H9 (cell line): ENCODE measurements at regions not wholly inside any gene's neighbourhood (a gene's known extent, or its start where the extent isn't known, plus 50 kb on each side); places are given as distances from the start of the nearest gene placed in this dataset.

ENCODE experiments used
- DNase-seq: peaks from one replicate; pipeline ENCODE4 v3.0.0-alpha.2; 2017
- H2AFZ ChIP-seq: one replicate; pipeline ENCODE4 v1.6.1; 2013; ENCODE audit warnings: mild to moderate bottlenecking, low read length, control low read depth, moderate library complexity
- H2AK5ac ChIP-seq: 2 replicates; pipeline ENCODE4 v1.6.1; 2013; ENCODE audit warnings: low read length, control low read depth, mixed read lengths; ENCODE audit not compliant: insufficient read length
- H2BK120ac ChIP-seq: one replicate; pipeline ENCODE4 v1.6.1; 2013; ENCODE audit warnings: low read depth, mild to moderate bottlenecking, low read length, control low read depth, inconsistent platforms; ENCODE audit not compliant: poor library complexity, severe bottlenecking
- H2BK12ac ChIP-seq: 2 replicates; pipeline ENCODE4 v1.6.1; 2013; ENCODE audit warnings: low read length, control low read depth, mixed read lengths, low read depth; ENCODE audit not compliant: insufficient read length
- H2BK15ac ChIP-seq: 2 replicates; pipeline ENCODE4 v1.6.1; 2013; ENCODE audit warnings: low read depth, low read length, control low read depth
- H2BK20ac ChIP-seq: one replicate; pipeline ENCODE4 v1.6.1; 2013; ENCODE audit warnings: low read depth, mild to moderate bottlenecking, low read length, control low read depth, inconsistent platforms; ENCODE audit not compliant: poor library complexity, severe bottlenecking
- H2BK5ac ChIP-seq: 2 replicates; pipeline ENCODE4 v1.6.1; 2013; ENCODE audit warnings: low read length, control low read depth, mixed read lengths; ENCODE audit not compliant: insufficient read length
- H3K14ac ChIP-seq: 2 replicates; pipeline ENCODE4 v1.6.1; 2013; ENCODE audit warnings: low read length, control low read depth; ENCODE audit not compliant: insufficient read depth
- H3K18ac ChIP-seq: 2 replicates; pipeline ENCODE4 v1.6.1; 2013; ENCODE audit warnings: low read depth, mild to moderate bottlenecking, mixed read lengths, low read length, control low read depth; ENCODE audit not compliant: insufficient read length
- H3K23ac ChIP-seq: 2 replicates; pipeline ENCODE4 v1.6.1; 2013; ENCODE audit warnings: low read length, control low read depth, mixed read lengths, low read depth; ENCODE audit not compliant: insufficient read length
- H3K23me2 ChIP-seq: 2 replicates; pipeline ENCODE4 v1.6.1; 2013; ENCODE audit warnings: low read depth, mild to moderate bottlenecking, mixed read lengths, low read length, control low read depth; ENCODE audit not compliant: insufficient read length, poor library complexity, severe bottlenecking
- H3K27ac ChIP-seq: 2 replicates; pipeline ENCODE4 v1.5.1; 2013; ENCODE audit warnings: low read length, control low read depth, mixed read lengths, low read depth; ENCODE audit not compliant: insufficient read length
- H3K27me3 ChIP-seq: 2 replicates; pipeline ENCODE4 v1.6.1; 2013; ENCODE audit warnings: low read length, control low read depth, inconsistent platforms; ENCODE audit not compliant: insufficient read depth
- H3K4ac ChIP-seq: 2 replicates; pipeline ENCODE4 v1.6.1; 2013; ENCODE audit warnings: low read depth, mild to moderate bottlenecking, control low read depth, inconsistent platforms, low read length, moderate library complexity
- H3K4me1 ChIP-seq: 2 replicates; pipeline ENCODE4 v1.6.1; 2013; ENCODE audit warnings: low read length, control low read depth, inconsistent platforms; ENCODE audit not compliant: insufficient read depth
- H3K4me2 ChIP-seq: 2 replicates; pipeline ENCODE4 v1.6.1; 2013; ENCODE audit warnings: low read length, control low read depth, mixed read lengths; ENCODE audit not compliant: insufficient read length, insufficient read depth
- H3K56ac ChIP-seq: 2 replicates; pipeline ENCODE4 v1.6.1; 2013; ENCODE audit warnings: low read depth, mild to moderate bottlenecking, mixed read lengths, low read length, control low read depth; ENCODE audit not compliant: insufficient read length
- H3K79me1 ChIP-seq: 2 replicates; pipeline ENCODE4 v1.6.1; 2013; ENCODE audit warnings: low read depth, mild to moderate bottlenecking, moderate library complexity, low read length, control low read depth, inconsistent platforms; ENCODE audit not compliant: insufficient read depth, poor library complexity, severe bottlenecking
- H3K79me2 ChIP-seq: 2 replicates; pipeline ENCODE4 v1.6.1; 2013; ENCODE audit warnings: low read length, control low read depth, inconsistent platforms; ENCODE audit not compliant: insufficient read depth
- H3K9ac ChIP-seq: 2 replicates; pipeline ENCODE4 v1.6.1; 2013; ENCODE audit warnings: low read length, control low read depth, mixed read lengths; ENCODE audit not compliant: insufficient read length; ENCODE audit errors: extremely low read depth
- H3K9me3 ChIP-seq: one replicate; pipeline ENCODE4 v1.6.1; 2013; ENCODE audit warnings: low read depth, low read length, inconsistent platforms; ENCODE audit not compliant: control insufficient read depth
- H3T11ph ChIP-seq: one replicate; pipeline ENCODE4 v1.6.1; 2013; ENCODE audit warnings: mild to moderate bottlenecking, low read length, control low read depth, inconsistent platforms
- H4K20me1 ChIP-seq: one replicate; pipeline ENCODE4 v1.6.1; 2013; ENCODE audit not compliant: control insufficient read depth, insufficient read length, insufficient read depth
- H4K5ac ChIP-seq: 2 replicates; pipeline ENCODE4 v1.6.1; 2013; ENCODE audit warnings: low read depth, mild to moderate bottlenecking, mixed read lengths, low read length, control low read depth; ENCODE audit not compliant: insufficient read length
- H4K8ac ChIP-seq: replicated peaks from 2 replicates; pipeline ENCODE4 v1.6.1; 2013; ENCODE audit warnings: low read length, control low read depth, mixed read lengths, low read depth; ENCODE audit not compliant: insufficient read length
- H4K91ac ChIP-seq: 2 replicates; pipeline ENCODE4 v1.6.1; 2013; ENCODE audit warnings: low read depth, mild to moderate bottlenecking, moderate library complexity, mixed read lengths, low read length, control low read depth; ENCODE audit not compliant: insufficient read length
- H3K27ac Mint-ChIP-seq, 3 experiments: 2 replicates in 2 of 3; 3 replicates in 1 of 3; pipeline ENCODE4 v1.8.0; 2020 to 2021; ENCODE audit warnings: mixed read lengths in 3 of 3, mild to moderate bottlenecking in 1 of 3, moderate library complexity in 1 of 3
- H3K27me3 Mint-ChIP-seq: 2 replicates; pipeline ENCODE4 v1.8.0; 2021; ENCODE audit warnings: low read depth, mild to moderate bottlenecking, moderate library complexity, mixed read lengths
- H3K36me3 Mint-ChIP-seq, 3 experiments: 2 replicates in 2 of 3; 3 replicates in 1 of 3; pipeline ENCODE4 v1.8.0; 2020 to 2021; ENCODE audit warnings: low read depth in 3 of 3, mixed read lengths in 3 of 3; ENCODE audit not compliant: insufficient read depth in 1 of 3
- H3K4me1 Mint-ChIP-seq, 2 experiments: 2 replicates each; pipeline ENCODE4 v1.8.0; 2020; ENCODE audit warnings: mixed read lengths in 2 of 2
- H3K4me3 Mint-ChIP-seq, 2 experiments: 2 replicates in 1 of 2; 3 replicates in 1 of 2; pipeline ENCODE4 v1.8.0; 2020 to 2021; ENCODE audit warnings: mild to moderate bottlenecking in 2 of 2, mixed read lengths in 2 of 2, moderate library complexity in 1 of 2
- H3K9me3 Mint-ChIP-seq, 2 experiments: 2 replicates in 1 of 2; 3 replicates in 1 of 2; pipeline ENCODE4 v1.8.0; 2020; ENCODE audit warnings: mild to moderate bottlenecking in 2 of 2, mixed read lengths in 2 of 2, moderate library complexity in 1 of 2
- TF ChIP-seq, protein P1 (sequence below): fragments of 200-600 bp; sonication (generic); conservative IDR thresholded peaks from 3 replicates; pipeline ENCODE4 v1.8.0; 2021; ENCODE audit warnings: antibody characterized with exemption, mild to moderate bottlenecking

DNA sequence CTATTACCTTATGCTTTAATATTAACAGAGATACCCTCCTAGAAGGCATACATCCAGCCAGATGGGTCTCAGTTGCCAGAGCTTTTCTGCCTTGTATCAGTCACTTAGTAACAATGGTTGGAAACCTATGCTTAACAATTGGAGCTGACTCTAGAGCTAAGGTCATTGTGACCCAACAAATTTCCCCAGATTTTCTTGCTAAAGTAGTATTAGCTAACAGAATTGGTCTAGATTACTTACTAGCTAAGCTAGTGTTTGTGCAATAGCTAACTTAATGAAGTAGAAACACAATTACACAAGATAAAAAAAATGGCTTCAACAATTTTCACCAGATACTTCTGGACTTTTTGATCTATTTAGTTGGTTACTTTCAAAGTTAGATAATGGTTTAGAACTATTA, 236.9 kb downstream of the NSUN3 start:
- Mint-ChIP-seq H3K9me3 (no peaks in the 10 kb centered on the region), H3K4me3 (no peak overlapping the region), H3K27me3 (no peaks in the 10 kb centered on the region; the same call in 1 of the 2 replicates), H3K36me3 (no peaks in the 10 kb centered on the region), H3K27ac (no peak overlapping the region), H3K4me1 (peaks cover 5 to 9% of the 10 kb centered on the region in 2 experiments)
- Histone ChIP-seq H4K20me1 (no peaks in the 10 kb centered on the region), H3K14ac (no peak overlapping the region), H3T11ph (no peak overlapping the region), H3K23me2 (no peaks in the 10 kb centered on the region), H4K8ac (no peak overlapping the region), H4K91ac (no peak overlapping the region), H3K4me1 (no peaks in the 10 kb centered on the region; the same call in 1 of the 2 replicates), H2AK5ac (no peak overlapping the region), H3K9ac (no peak overlapping the region), H4K5ac (no peak overlapping the region), H3K56ac (no peak overlapping the region), H3K27me3 (no peaks in the 10 kb centered on the region), H3K79me2 (no peaks in the 10 kb centered on the region), H2BK5ac (no peak overlapping the region), H3K4ac (no peak overlapping the region), H2BK15ac (no peak overlapping the region), H3K23ac (no peak overlapping the region), H3K9me3 (no peaks in the 10 kb centered on the region), H2BK20ac (no peak overlapping the region), H2AFZ (no peak overlapping the region), H2BK12ac (no peak overlapping the region), H3K4me2 (no peak overlapping the region), H3K27ac (no peak overlapping the region), H3K79me1 (no peaks in the 10 kb centered on the region), H3K18ac (no peak overlapping the region), H2BK120ac (no peak overlapping the region)
- TF ChIP-seq, protein P1, sequence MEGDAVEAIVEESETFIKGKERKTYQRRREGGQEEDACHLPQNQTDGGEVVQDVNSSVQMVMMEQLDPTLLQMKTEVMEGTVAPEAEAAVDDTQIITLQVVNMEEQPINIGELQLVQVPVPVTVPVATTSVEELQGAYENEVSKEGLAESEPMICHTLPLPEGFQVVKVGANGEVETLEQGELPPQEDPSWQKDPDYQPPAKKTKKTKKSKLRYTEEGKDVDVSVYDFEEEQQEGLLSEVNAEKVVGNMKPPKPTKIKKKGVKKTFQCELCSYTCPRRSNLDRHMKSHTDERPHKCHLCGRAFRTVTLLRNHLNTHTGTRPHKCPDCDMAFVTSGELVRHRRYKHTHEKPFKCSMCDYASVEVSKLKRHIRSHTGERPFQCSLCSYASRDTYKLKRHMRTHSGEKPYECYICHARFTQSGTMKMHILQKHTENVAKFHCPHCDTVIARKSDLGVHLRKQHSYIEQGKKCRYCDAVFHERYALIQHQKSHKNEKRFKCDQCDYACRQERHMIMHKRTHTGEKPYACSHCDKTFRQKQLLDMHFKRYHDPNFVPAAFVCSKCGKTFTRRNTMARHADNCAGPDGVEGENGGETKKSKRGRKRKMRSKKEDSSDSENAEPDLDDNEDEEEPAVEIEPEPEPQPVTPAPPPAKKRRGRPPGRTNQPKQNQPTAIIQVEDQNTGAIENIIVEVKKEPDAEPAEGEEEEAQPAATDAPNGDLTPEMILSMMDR, result no peak
- no peak for DNase-seq
